HCT116 (cell line): ENCODE measurements at regions not wholly inside any gene's neighbourhood (a gene's known extent, or its start where the extent isn't known, plus 50 kb on each side); places are given as distances from the start of the nearest gene placed in this dataset.

Experiments
- ATAC-seq: fragments of 200-7000 bp; cut with Tn5 transposase; 2 replicates; pipeline ENCODE4 v1.9.1; 2020; ENCODE audit warnings: mild to moderate bottlenecking, moderate library complexity
- BruUV-seq: library from RNA; stranded (reverse); fragments of 400-500 nt; replicated peaks from 2 replicates; lab custom pipeline; 2021; lab: Mats Ljungman, UMichigan
- CTCF ChIA-PET: fragments of 300-600 bp; sonication (Branson Sonifier 250); formaldehyde crosslinking; loops from one replicate; lab custom pipeline; 2021; ENCODE audit warnings: antibody characterized with exemption; lab: Charles Lee
- POLR2A ChIA-PET: fragments of 300-600, 350-600 bp; sonication (Branson Sonifier 250); formaldehyde crosslinking; loops from one replicate; lab custom pipeline; 2021; ENCODE audit warnings: antibody characterized with exemption; lab: Charles Lee
- RAD21 ChIA-PET, 2 experiments: fragments of 300-600 bp; sonication (Branson Sonifier 250); formaldehyde crosslinking; loops; one replicate each; lab custom pipeline; 2023; ENCODE audit warnings: low total read pairs in 2 of 2; ENCODE audit not compliant: uncharacterized antibody in 2 of 2, unreplicated experiment in 2 of 2, low non-redundant PET in 1 of 2; lab: Charles Lee
- DNase-seq: peaks from one replicate; pipeline ENCODE4 v3.0.0-alpha.2; 2010; ENCODE audit warnings: low read depth, low spot score
- H2AFZ ChIP-seq: fragments of 200-600 bp; shearing (Covaris generic), sonication (generic); 2 replicates; pipeline ENCODE4 v1.6.1; 2017; ENCODE audit warnings: low read depth, mixed run types, mixed read lengths, antibody characterized with exemption, low read length; ENCODE audit not compliant: poor library complexity, severe bottlenecking
- H3K27ac ChIP-seq: 2 replicates; pipeline ENCODE4 v1.5.1; 2012; ENCODE audit warnings: low read depth, low read length
- H3K27me3 ChIP-seq: fragments of 200-600 bp; sonication (generic); 2 replicates; pipeline ENCODE4 v1.6.1; 2016; ENCODE audit warnings: mixed run types, low read length, mixed read lengths; ENCODE audit not compliant: insufficient read depth
- H3K36me3 ChIP-seq, 2 experiments: fragments of 200-500 bp in 1 of 2; fragments of 200-600 bp in 1 of 2; sonication (Bioruptor generic) in 1 of 2; sonication (generic) in 1 of 2; 2 replicates each; pipeline versions ENCODE4 v1.5.1 to v1.6.1; 2014 to 2016; ENCODE audit warnings: low read length in 2 of 2, inconsistent platforms in 1 of 2, mixed read lengths in 1 of 2, mixed run types in 1 of 2; ENCODE audit not compliant: insufficient read depth in 2 of 2, control insufficient read depth in 1 of 2
- H3K4me1 ChIP-seq, 2 experiments: fragments of 200-600 bp in 1 of 2; sonication (generic) in 1 of 2; 2 replicates each; pipeline versions ENCODE4 v1.5.1 to v1.6.1; 2012 to 2017; ENCODE audit warnings: low read length in 2 of 2, inconsistent platforms in 1 of 2, mild to moderate bottlenecking in 1 of 2, mixed read lengths in 1 of 2, mixed run types in 1 of 2, moderate library complexity in 1 of 2; ENCODE audit not compliant: insufficient read depth in 2 of 2, control insufficient read depth in 1 of 2
- H3K4me2 ChIP-seq: fragments of 200-600 bp; sonication (generic); 2 replicates; pipeline ENCODE4 v1.6.1; 2017; ENCODE audit warnings: mixed run types, low read length, mixed read lengths
- H3K4me3 ChIP-seq, 2 experiments: fragments of 200-600 bp in 1 of 2; sonication (generic) in 1 of 2; replicated peaks in 1 of 2; 2 replicates each; pipeline ENCODE4 v1.5.1; 2011 to 2016; ENCODE audit warnings: low read length in 2 of 2, control low read depth in 1 of 2, low read depth in 1 of 2, mild to moderate bottlenecking in 1 of 2, mixed read lengths in 1 of 2, mixed run types in 1 of 2
- H3K79me2 ChIP-seq: fragments of 200-600 bp; sonication (generic); 2 replicates; pipeline ENCODE4 v1.6.1; 2017; ENCODE audit warnings: mild to moderate bottlenecking, mixed run types, low read length, moderate library complexity, mixed read lengths; ENCODE audit not compliant: insufficient read depth
- H3K9ac ChIP-seq: fragments of 200-600 bp; sonication (generic); 2 replicates; pipeline ENCODE4 v1.6.1; 2016; ENCODE audit warnings: low read length, mixed read lengths
- H3K9me2 ChIP-seq: fragments of 200-600 bp; sonication (generic), shearing (Covaris generic); 2 replicates; pipeline ENCODE4 v1.6.1; 2017; ENCODE audit warnings: mixed run types, mild to moderate bottlenecking, moderate library complexity; ENCODE audit not compliant: insufficient read depth
- H3K9me3 ChIP-seq, 2 experiments: fragments of 200-500 bp in 1 of 2; fragments of 200-600 bp in 1 of 2; sonication (Bioruptor generic) in 1 of 2; sonication (generic) in 1 of 2; 2 replicates each; pipeline ENCODE4 v1.6.1; 2014 to 2017; ENCODE audit warnings: low read length in 2 of 2, mixed read lengths in 2 of 2, inconsistent platforms in 1 of 2, low read depth in 1 of 2, mild to moderate bottlenecking in 1 of 2, mixed run types in 1 of 2, moderate library complexity in 1 of 2; ENCODE audit not compliant: control insufficient read depth in 1 of 2, insufficient read depth in 1 of 2
- H4K20me1 ChIP-seq: fragments of 200-600 bp; sonication (generic), shearing (Covaris generic); 2 replicates; pipeline ENCODE4 v1.6.1; 2017; ENCODE audit warnings: mixed run types, mild to moderate bottlenecking, moderate library complexity; ENCODE audit not compliant: insufficient read depth
- ATF3 ChIP-seq: IDR thresholded peaks from 2 replicates; pipeline ENCODE4 v1.6.1; 2012
- CEBPB ChIP-seq: IDR thresholded peaks from 2 replicates; pipeline ENCODE4 v1.6.1; 2012; ENCODE audit warnings: low read depth
- CTCF ChIP-seq, 3 experiments: fragments of 200-600 bp in 1 of 3; sonication (generic) in 1 of 3; IDR thresholded peaks in 2 of 3; conservative IDR thresholded peaks in 1 of 3; 2 replicates each; pipeline ENCODE4 v1.5.1; 2012 to 2017; ENCODE audit warnings: low read depth in 2 of 3, low read length in 2 of 3, antibody characterized with exemption in 1 of 3, borderline replicate concordance in 1 of 3, control low read depth in 1 of 3, mild to moderate bottlenecking in 1 of 3, mixed read lengths in 1 of 3, mixed run types in 1 of 3, moderate library complexity in 1 of 3; ENCODE audit not compliant: insufficient read depth in 1 of 3
- EGR1 ChIP-seq: IDR thresholded peaks from 2 replicates; pipeline ENCODE4 v1.6.1; 2012; ENCODE audit warnings: low read depth
- ELF1 ChIP-seq: IDR thresholded peaks from 2 replicates; pipeline ENCODE4 v1.6.1; 2012; ENCODE audit warnings: low read depth, borderline replicate concordance
- EZH2 ChIP-seq: fragments of 200-600 bp; sonication (generic); IDR thresholded peaks from 2 replicates; pipeline ENCODE4 v1.6.1; 2017; ENCODE audit warnings: antibody characterized with exemption, mixed run types
- EZH2phosphoT487 ChIP-seq: fragments of 200-600 bp; IDR thresholded peaks from 2 replicates; pipeline ENCODE4 v1.6.1; 2018; ENCODE audit warnings: antibody characterized with exemption, borderline replicate concordance
- FOSL1 ChIP-seq: IDR thresholded peaks from 2 replicates; pipeline ENCODE4 v1.6.1; 2012; ENCODE audit warnings: low read depth
- JUND ChIP-seq: IDR thresholded peaks from 2 replicates; pipeline ENCODE4 v1.6.1; 2012
- MAX ChIP-seq: IDR thresholded peaks from 2 replicates; pipeline ENCODE4 v1.6.1; 2012
- POLR2AphosphoS5 ChIP-seq: IDR thresholded peaks from 2 replicates; pipeline ENCODE4 v1.6.1; 2011; ENCODE audit warnings: mild to moderate bottlenecking, low read depth, low read length, moderate library complexity
- SIN3A ChIP-seq: IDR thresholded peaks from 2 replicates; pipeline ENCODE4 v1.6.1; 2012; ENCODE audit warnings: low read depth
- SP1 ChIP-seq: IDR thresholded peaks from 2 replicates; pipeline ENCODE4 v1.6.1; 2012; ENCODE audit warnings: low read depth
- SRF ChIP-seq: IDR thresholded peaks from 2 replicates; pipeline ENCODE4 v1.6.1; 2012; ENCODE audit warnings: low read depth
- TCF7L2 ChIP-seq: IDR thresholded peaks from 2 replicates; pipeline ENCODE4 v1.7.0; 2011; ENCODE audit warnings: borderline replicate concordance, inconsistent platforms; ENCODE audit not compliant: insufficient read depth, insufficient read length; ENCODE audit errors: extremely low read depth
- ZBTB33 ChIP-seq: IDR thresholded peaks from 2 replicates; pipeline ENCODE4 v1.6.1; 2011; ENCODE audit warnings: mild to moderate bottlenecking, low read length, moderate library complexity; ENCODE audit not compliant: insufficient replicate concordance; ENCODE audit errors: extremely low read depth
- ZFX ChIP-seq: fragments of 450-650 bp; IDR thresholded peaks from 2 replicates; pipeline ENCODE4 v1.6.1; 2017
- intact Hi-C: fragments of 100-400 bp; cut with micrococcal nuclease; formaldehyde crosslinking; loops from 2 replicates; pipeline ENCODE4 v1.10.0; 2022

- H3K79me2 ChIP-seq = no peaks in the 10 kb centered on the region
- H4K20me1 ChIP-seq = no peaks in the 10 kb centered on the region
- no peak for TF ChIP-seq MAX
- no peak for TF ChIP-seq SRF
- TF ChIP-seq CEBPB = no peak
- TF ChIP-seq CTCF (IDR thresholded peaks at IDR 0.05 in 2 of 3, conservative IDR thresholded peaks at IDR 0.05 in 1 of 3; ENCODE audit: borderline replicate concordance in 1 of 3, insufficient read depth in 1 of 3, low read depth in 2 of 3, low read length in 2 of 3) = no peak
- TF ChIP-seq TCF7L2 = no peak
- TF ChIP-seq SIN3A = no peak
- no peak for TF ChIP-seq ATF3
- no peak for TF ChIP-seq EGR1
- no peak for TF ChIP-seq SP1
- no peak for TF ChIP-seq JUND
- no peak for TF ChIP-seq POLR2AphosphoS5
- TF ChIP-seq EZH2phosphoT487 = no peak
- no peak for TF ChIP-seq ZBTB33
- no peak for TF ChIP-seq EZH2
- TF ChIP-seq ELF1 = no peak
- TF ChIP-seq FOSL1 = no peak
- no peak for TF ChIP-seq ZFX
- ChIA-PET CTCF (no interaction called here), POLR2A (no interaction called here), RAD21 (no interaction called here)
- H3K9ac ChIP-seq = no peak overlapping the region
- peaks cover 18% of the 10 kb centered on the region; the same call in 1 of the 2 replicates for H3K27me3 ChIP-seq
- no peak for ATAC-seq
- no peaks in the 10 kb centered on the region for H3K4me1 ChIP-seq
- intact Hi-C loops = no loop called here
- no peaks in the 10 kb centered on the region for H3K9me3 ChIP-seq
- H3K36me3 ChIP-seq = no peaks in the 10 kb centered on the region
- no peak overlapping the region for H3K27ac ChIP-seq
- H3K4me2 ChIP-seq = no peak overlapping the region
- H3K4me3 ChIP-seq = no peak overlapping the region
- no peak for DNase-seq
- no peaks in the 10 kb centered on the region for H3K9me2 ChIP-seq
- H2AFZ ChIP-seq = no peak overlapping the region
- BruUV-seq = no TSS peak
These were observed 147.3 kb downstream of the PCTP start for GRCh38 chr17:55898195-55898594.
